Esophagus muscularis mucosa (tissue), 4 donors: ENCODE measurements at regions not wholly inside any gene's neighbourhood (a gene's known extent, or its start where the extent isn't known, plus 50 kb on each side); places are given as distances from the start of the nearest gene placed in this dataset.
"Not testable (repeated sequence)": the region's sequence is repeated elsewhere in the genome, so short reads cannot be mapped to it uniquely, and the experiment has no call there.

Source experiments
- DNase-seq: peaks from one replicate; pipeline ENCODE4 v3.0.0-alpha.2; 2017; ENCODE audit errors: extremely low spot score
- H3K27ac ChIP-seq, 4 donors: fragments of 200-600 bp; sonication (generic); replicated peaks in 1 of 4; 1 replicate in 3 of 4; 2 replicates in 1 of 4; pipeline ENCODE4 v1.5.1; 2016 to 2019; ENCODE audit warnings: mild to moderate bottlenecking in 1 of 4
- H3K27me3 ChIP-seq, 4 donors: fragments of 200-600 bp; sonication (generic); one replicate each; pipeline versions ENCODE4 v1.5.1 to v1.6.0; 2016 to 2019
- H3K36me3 ChIP-seq, 4 donors: fragments of 200-600 bp; sonication (generic); one replicate each; pipeline ENCODE4 v1.5.1; 2016 to 2019
- H3K4me1 ChIP-seq, 4 donors: fragments of 200-600 bp; sonication (generic); one replicate each; pipeline ENCODE4 v1.5.1; 2016 to 2019
- H3K4me3 ChIP-seq, 4 donors: fragments of 200-600 bp; sonication (generic); 1 replicate in 2 of 4; 2 replicates in 2 of 4; pipeline ENCODE4 v1.5.1; 2016 to 2019; ENCODE audit warnings: mild to moderate bottlenecking in 4 of 4, moderate library complexity in 1 of 4
- H3K9me3 ChIP-seq, 4 donors: fragments of 200-600 bp; sonication (generic); 1 replicate in 3 of 4; 2 replicates in 1 of 4; pipeline ENCODE4 v1.5.1; 2016 to 2019
- CTCF ChIP-seq, 3 experiments: fragments of 200-600 bp in 2 of 3; fragments of 450-650 bp in 1 of 3; sonication (generic) in 2 of 3; IDR thresholded peaks; one replicate each; pipeline ENCODE4 v1.5.1; 2017 to 2019; ENCODE audit warnings: antibody characterized with exemption in 3 of 3, mild to moderate bottlenecking in 2 of 3, moderate library complexity in 1 of 3
- EP300 ChIP-seq: sonication (generic); formaldehyde crosslinking; IDR thresholded peaks from one replicate; pipeline ENCODE4 v1.6.1; 2017; ENCODE audit warnings: antibody characterized with exemption
- POLR2A ChIP-seq: fragments of 450-650 bp; IDR thresholded peaks from one replicate; pipeline ENCODE4 v1.6.1; 2017; ENCODE audit warnings: antibody characterized with exemption, moderate library complexity, mild to moderate bottlenecking, low read depth
- POLR2AphosphoS5 ChIP-seq, 2 donors: sonication (generic); formaldehyde crosslinking; IDR thresholded peaks; one replicate each; pipeline ENCODE4 v1.6.1; 2017; ENCODE audit warnings: antibody characterized with exemption in 2 of 2
- WGBS: methylation state at CpG from one replicate; pipeline ENCODE4 v1.1.5; 2018; 5-methylcytosine and 5-hydroxymethylcytosine counted together
- intact Hi-C: fragments of 100-400 bp; cut with DNase I; formaldehyde crosslinking; loops from one replicate; pipeline ENCODE4 v1.15.1; 2023

DNA sequence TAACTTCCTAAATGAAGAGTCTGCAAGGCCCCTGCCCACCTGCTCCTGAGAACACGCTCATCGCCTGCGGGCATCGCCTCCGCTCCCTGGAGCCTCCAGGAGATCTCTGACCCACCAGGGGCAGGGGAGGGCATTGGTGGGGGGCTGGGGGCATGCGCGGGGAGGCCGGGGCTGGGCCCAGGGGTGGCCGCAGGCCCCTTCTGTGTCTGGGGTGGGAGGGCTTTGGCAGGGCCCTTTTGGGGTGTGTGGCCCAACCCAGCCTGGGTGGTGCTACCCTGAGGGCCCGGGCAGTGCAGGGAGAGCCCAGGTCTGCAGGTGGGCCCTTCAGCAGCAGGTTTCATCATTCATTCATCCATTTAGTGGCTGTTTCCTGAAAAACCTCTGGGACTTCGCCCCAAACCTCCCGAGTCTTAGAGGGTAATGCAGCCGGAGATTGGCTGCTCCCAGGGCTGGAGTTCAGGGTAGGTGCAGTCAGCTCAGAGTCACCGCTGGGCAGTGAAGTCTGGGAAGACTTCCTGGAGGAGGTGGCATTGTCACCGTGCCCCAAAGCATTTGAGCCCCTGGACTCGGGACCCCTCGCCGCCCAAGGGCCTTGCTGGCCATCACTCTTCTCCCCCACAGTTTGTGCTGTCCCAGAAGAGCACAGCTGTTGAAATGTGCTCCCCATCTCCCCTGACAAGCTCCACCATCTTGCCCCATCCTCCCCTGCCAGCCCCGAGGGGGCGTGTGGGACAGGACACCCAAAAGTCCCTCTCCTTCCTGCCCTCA is 255.1 kb downstream of the PARP8 start:
- DNase-seq, result no peak
- Histone ChIP-seq H3K4me1 (no peaks in the 10 kb centered on the region), H3K4me3 (no peak overlapping the region), H3K27me3 (peaks cover 0 to 17% (median 0%) of the 10 kb centered on the region in 4 donors), H3K9me3 (peaks cover 0 to 2% (median under 1%) of the 10 kb centered on the region in 4 donors), H3K36me3 (no peaks in the 10 kb centered on the region), H3K27ac (no peak overlapping the region)
- intact Hi-C loops, result no loop called here
- no peak for TF ChIP-seq POLR2AphosphoS5 (IDR thresholded peaks at IDR 0.05)
- no peak for TF ChIP-seq EP300
- TF ChIP-seq CTCF (IDR thresholded peaks at IDR 0.05), result no peak
- TF ChIP-seq POLR2A, result no peak
- WGBS, result 96% methylated on average over 15 of the region's 20 CpGs

DNA sequence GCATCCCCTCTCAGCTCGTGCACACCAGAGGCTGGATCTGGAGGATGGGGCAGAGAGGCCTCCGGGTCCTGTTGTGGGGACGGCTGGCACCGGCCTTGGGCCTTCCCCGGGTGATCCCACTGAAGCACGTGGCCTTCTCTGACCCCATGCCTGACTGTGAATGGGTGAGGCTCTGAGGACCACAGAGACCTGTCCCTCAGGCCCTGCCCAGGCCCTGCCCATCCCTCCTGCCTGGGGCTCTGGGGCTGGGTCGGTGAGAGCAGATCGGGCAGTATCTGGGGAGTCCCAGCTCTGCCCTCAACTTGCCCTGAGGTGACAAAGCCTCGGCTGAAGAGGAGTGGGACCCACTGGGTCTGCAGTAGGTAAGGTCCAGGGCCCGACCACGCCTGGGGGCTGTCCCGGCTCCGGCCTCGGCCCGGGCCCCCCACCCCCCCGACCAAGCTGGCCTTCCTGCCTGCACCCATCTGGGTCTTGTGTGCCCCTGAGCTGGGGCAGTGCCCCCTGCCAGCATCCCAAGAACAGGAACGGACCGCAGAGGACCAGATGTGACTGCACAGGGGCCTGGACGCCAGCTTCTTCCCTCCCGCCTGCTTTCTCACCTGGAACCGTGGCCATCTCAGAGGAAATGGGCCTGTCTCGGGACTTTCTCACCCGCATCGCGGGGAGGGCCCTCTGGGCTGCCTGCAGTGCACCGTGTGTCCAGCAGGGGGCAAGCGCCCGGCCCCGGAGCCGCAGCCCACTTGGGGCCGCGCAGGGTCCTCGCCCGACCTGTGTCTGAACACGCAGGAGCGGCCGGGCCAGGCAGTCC is 255.9 kb downstream of the PARP8 start:
- H3K4me3 ChIP-seq, DNase-seq, H3K27ac ChIP-seq, H3K36me3 ChIP-seq, H3K9me3 ChIP-seq, intact Hi-C loops, H3K4me1 ChIP-seq: not testable (repeated sequence)
- peaks cover 0 to 17% (median 0%) of the 10 kb centered on the region in 4 donors for H3K27me3 ChIP-seq
- WGBS, result 100% methylated on average over 2 of the region's 37 CpGs
- peak in 2 of 3 experiments; percentile 19 to 53 for TF ChIP-seq CTCF (IDR thresholded peaks at IDR 0.05)

DNA sequence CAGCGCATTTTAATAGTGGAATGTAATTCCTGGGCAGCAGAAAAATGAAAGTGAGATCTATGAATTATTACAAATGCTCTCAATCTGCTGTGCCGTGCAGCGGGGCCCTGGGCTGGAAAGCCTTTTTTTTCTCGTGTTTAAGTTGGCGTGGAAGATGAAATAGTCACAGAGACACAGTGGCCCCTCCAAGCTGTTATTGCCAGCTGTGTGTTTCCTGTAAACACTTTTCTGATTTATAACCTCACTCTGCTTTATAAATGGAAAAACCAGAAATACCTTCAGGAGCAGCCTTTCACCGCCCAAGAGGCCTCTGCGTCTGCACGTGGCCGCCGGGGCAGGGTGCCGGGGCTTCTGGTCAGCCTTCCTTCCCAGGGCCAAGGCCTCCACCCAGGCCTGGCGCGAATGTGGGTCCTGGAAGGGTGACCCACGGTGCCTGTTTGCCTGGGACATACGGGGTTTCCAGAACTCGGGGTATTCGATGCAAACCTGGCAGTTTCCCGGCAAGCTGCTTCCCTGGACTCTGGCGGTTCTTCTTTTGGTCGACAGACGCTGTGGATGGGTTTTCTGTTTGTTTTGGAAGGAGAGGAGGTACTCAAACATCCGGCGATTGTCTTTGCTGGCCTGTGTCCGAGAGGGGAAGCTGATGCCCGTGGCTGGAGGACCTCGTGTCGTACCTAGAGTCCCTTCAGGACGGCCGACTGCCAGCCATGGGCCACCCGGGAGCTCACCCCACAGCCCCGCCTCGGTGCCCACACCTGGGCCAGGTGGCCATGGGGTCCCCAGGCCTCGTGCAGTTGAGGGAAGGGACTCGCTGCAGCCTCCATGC is 256.7 kb downstream of the PARP8 start:
- 94% methylated on average over 27 of the region's 34 CpGs for WGBS
- intact Hi-C loops, result no loop called here
- H3K36me3 ChIP-seq, result no peaks in the 10 kb centered on the region
- no peak overlapping the region for H3K4me3 ChIP-seq
- H3K27ac ChIP-seq, result no peak overlapping the region
- no peak for DNase-seq
- no peaks in the 10 kb centered on the region for H3K9me3 ChIP-seq
- H3K4me1 ChIP-seq, result no peaks in the 10 kb centered on the region
- H3K27me3 ChIP-seq, result peaks cover 0 to 17% (median 0%) of the 10 kb centered on the region in 4 donors
- TF ChIP-seq POLR2AphosphoS5 (IDR thresholded peaks at IDR 0.05) (no peak), POLR2A (no peak), CTCF (IDR thresholded peaks at IDR 0.05) (no peak), EP300 (no peak)

DNA sequence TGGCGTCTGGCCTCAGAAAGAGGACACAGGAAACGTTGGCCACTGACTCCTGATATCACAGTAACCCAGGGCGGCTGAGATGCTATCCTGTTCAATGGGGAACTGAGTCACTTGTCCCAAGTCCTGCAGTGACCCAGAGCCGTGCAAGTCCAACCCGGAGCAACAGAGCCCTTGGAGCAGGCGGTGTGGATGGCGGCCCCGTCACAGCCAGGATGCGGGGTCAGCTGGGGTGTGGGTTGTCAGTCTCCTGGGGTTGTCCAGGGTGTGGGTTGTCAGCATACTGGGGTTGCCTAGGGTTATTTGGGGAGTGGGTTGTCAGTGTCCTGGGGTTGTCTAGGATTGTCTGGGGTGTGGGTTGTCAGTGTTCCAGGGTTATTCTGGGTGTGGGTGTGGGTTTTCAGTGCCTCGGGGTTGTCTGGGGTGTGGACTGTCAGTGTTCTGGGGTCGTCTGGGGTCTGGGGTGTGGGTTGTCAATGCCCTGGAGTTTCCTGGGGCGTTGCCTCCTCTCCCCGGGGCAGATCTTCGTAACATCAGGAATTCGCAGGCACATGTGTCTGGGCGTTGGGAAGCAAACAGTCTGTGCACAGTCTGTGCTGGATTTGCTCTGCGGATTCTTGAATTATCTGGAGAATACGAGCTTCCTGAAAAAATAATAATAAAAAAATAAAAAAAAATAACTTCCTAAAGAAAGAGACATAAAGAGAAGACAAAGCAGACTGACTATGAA is 257.5 kb downstream of the PARP8 start:
- Histone ChIP-seq H3K27ac (no peak overlapping the region), H3K4me1 (no peaks in the 10 kb centered on the region), H3K4me3 (no peak overlapping the region), H3K27me3 (peaks cover 0 to 17% (median 0%) of the 10 kb centered on the region in 4 donors), H3K9me3 (no peaks in the 10 kb centered on the region), H3K36me3 (no peaks in the 10 kb centered on the region)
- 80% methylated on average over 16 of the region's 18 CpGs for WGBS
- no peak for DNase-seq
- TF ChIP-seq EP300 (no peak), POLR2A (no peak), CTCF (IDR thresholded peaks at IDR 0.05) (no peak), POLR2AphosphoS5 (IDR thresholded peaks at IDR 0.05) (no peak)
- intact Hi-C loops, result no loop called here
